OCI-LY1 (cell line): ENCODE measurements at regions not wholly inside any gene's neighbourhood (a gene's known extent, or its start where the extent isn't known, plus 50 kb on each side); places are given as distances from the start of the nearest gene placed in this dataset.

Experiments
- EZH2 ChIP-seq: fragments of 200-600 bp; sonication (generic), shearing (Covaris generic); IDR thresholded peaks from 2 replicates; pipeline ENCODE4 v1.8.0; 2017; ENCODE audit warnings: borderline replicate concordance, mixed run types, mild to moderate bottlenecking, antibody characterized with exemption, low read length, moderate library complexity, mixed read lengths
- TF ChIP-seq, protein P1 (sequence below): fragments of 200-600 bp; sonication (generic), shearing (Covaris generic); IDR thresholded peaks from 2 replicates; pipeline ENCODE4 v1.5.1; 2017; ENCODE audit warnings: mild to moderate bottlenecking, antibody characterized with exemption, low read length, moderate library complexity, mixed read lengths

DNA sequence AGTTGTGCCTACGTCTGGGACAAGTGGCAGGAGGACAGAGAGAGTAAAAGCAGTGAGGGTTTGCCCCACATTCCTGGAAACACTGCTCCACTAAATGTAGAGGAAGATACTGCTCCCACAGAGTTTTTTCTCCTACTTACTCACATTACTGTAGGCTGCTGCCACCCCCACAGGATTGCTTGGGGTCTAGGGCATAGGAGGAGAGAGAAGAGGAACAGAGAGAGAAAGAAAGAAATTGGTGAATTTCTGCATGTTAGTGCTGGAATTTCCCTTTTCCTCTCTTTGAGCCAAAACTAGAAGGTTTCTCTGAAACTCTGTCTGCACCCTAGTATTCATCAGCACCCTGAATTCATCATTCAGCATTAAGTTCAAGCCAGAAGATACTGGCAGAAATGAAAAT is 397.9 kb downstream of the INHBA start:
- TF ChIP-seq, protein P1, sequence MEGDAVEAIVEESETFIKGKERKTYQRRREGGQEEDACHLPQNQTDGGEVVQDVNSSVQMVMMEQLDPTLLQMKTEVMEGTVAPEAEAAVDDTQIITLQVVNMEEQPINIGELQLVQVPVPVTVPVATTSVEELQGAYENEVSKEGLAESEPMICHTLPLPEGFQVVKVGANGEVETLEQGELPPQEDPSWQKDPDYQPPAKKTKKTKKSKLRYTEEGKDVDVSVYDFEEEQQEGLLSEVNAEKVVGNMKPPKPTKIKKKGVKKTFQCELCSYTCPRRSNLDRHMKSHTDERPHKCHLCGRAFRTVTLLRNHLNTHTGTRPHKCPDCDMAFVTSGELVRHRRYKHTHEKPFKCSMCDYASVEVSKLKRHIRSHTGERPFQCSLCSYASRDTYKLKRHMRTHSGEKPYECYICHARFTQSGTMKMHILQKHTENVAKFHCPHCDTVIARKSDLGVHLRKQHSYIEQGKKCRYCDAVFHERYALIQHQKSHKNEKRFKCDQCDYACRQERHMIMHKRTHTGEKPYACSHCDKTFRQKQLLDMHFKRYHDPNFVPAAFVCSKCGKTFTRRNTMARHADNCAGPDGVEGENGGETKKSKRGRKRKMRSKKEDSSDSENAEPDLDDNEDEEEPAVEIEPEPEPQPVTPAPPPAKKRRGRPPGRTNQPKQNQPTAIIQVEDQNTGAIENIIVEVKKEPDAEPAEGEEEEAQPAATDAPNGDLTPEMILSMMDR: no peak
- TF ChIP-seq EZH2: no peak
